Stomach (tissue), 8 donors: ENCODE measurements at regions not wholly inside any gene's neighbourhood (a gene's known extent, or its start where the extent isn't known, plus 50 kb on each side); places are given as distances from the start of the nearest gene placed in this dataset.

Source experiments
- DNase-seq, 2 donors: peaks; one replicate each; pipeline versions ENCODE4 v3.0.0 to v3.0.0-alpha.2; 2013 to 2019
- H3K27ac ChIP-seq, 5 donors: fragments of 200-600 bp in 4 of 5; sonication (generic) in 4 of 5; one replicate each; pipeline ENCODE4 v1.5.1; 2013 to 2019; ENCODE audit warnings: mild to moderate bottlenecking in 1 of 5, moderate library complexity in 1 of 5
- H3K27me3 ChIP-seq, 3 donors: fragments of 200-600 bp; sonication (generic); one replicate each; pipeline ENCODE4 v1.5.1; 2017 to 2019; ENCODE audit warnings: mixed run types in 1 of 3
- H3K36me3 ChIP-seq, 4 donors: fragments of 200-600 bp; sonication (generic); 1 replicate in 3 of 4; 2 replicates in 1 of 4; pipeline ENCODE4 v1.5.1; 2016 to 2019
- H3K4me1 ChIP-seq, 4 donors: fragments of 200-600 bp; sonication (generic); one replicate each; pipeline ENCODE4 v1.5.1; 2016 to 2019
- H3K4me3 ChIP-seq, 4 donors: fragments of 200-600 bp; sonication (generic) in 3 of 4; one replicate each; pipeline ENCODE4 v1.5.1; 2016 to 2019; ENCODE audit warnings: mild to moderate bottlenecking in 1 of 4
- H3K9me3 ChIP-seq, 4 donors: fragments of 200-600 bp; sonication (generic); one replicate each; pipeline ENCODE4 v1.5.1; 2016 to 2019
- EP300 ChIP-seq: sonication (generic); formaldehyde crosslinking; IDR thresholded peaks from one replicate; pipeline ENCODE4 v1.6.1; 2017; ENCODE audit warnings: antibody characterized with exemption
- POLR2A ChIP-seq, 4 donors: fragments of 450-650 bp; IDR thresholded peaks; one replicate each; pipeline ENCODE4 v1.6.1; 2016; ENCODE audit warnings: antibody characterized with exemption in 4 of 4, control low read depth in 2 of 4, mild to moderate bottlenecking in 1 of 4, moderate library complexity in 1 of 4
- POLR2AphosphoS5 ChIP-seq, 3 donors: sonication (generic); formaldehyde crosslinking; IDR thresholded peaks; one replicate each; pipeline ENCODE4 v1.6.1; 2016; ENCODE audit warnings: antibody characterized with exemption in 3 of 3
- WGBS, 5 donors: extraction: QIAGEN DNeasy Blood & Tissue Kit in 3 of 5; methylation state at CpG; one replicate each; pipeline versions ENCODE4 v1.1.5 to v1.1.7; 2013 to 2018; 5-methylcytosine and 5-hydroxymethylcytosine counted together
- intact Hi-C: fragments of 100-400 bp; cut with DNase I; formaldehyde crosslinking; loops from one replicate; pipeline ENCODE4 v1.15.1; 2023; ENCODE audit warnings: low total_unique reads
- TF ChIP-seq, protein P1 (sequence below), 7 experiments: fragments of 450-650 bp in 4 of 7; fragments of 200-600 bp in 3 of 7; sonication (generic) in 3 of 7; IDR thresholded peaks; one replicate each; pipeline ENCODE4 v1.5.1; 2016 to 2019; ENCODE audit warnings: antibody characterized with exemption in 7 of 7, control low read depth in 2 of 7, mild to moderate bottlenecking in 1 of 7
- donor health status: healthy with polysubstance abuse.
- donor health status: Bipolar disorder and iron deficiency.
- donor health status: healthy.

DNA sequence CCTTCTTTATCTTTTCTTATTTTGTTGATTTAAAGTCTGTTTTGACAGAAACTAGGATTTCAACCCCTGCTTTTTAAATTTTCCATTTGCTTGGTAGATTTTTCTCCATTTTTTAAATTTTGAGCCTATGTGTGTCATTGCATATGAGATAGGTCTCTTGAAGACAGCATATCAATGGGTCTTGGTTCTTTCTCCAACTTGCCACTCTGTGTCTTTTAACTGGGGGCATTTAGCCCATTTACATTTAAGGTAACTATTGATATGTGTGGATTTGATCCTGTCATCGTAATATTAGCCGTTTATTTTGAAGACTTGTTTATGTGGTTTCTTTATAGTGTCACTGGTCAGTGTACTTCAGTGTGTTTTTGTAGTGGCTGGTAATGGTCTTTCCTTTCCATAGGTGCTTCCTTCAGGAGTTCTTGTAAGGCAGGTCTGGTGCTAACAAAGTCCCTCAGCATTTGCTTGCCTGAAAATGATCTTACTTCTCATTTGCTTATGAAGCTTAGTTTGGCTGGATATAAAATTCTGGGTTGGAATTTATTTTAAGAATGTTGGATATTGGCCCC is 223.9 kb downstream of the USP25 start:
- no peak for DNase-seq
- H3K4me3 ChIP-seq, result no peak overlapping the region
- TF ChIP-seq POLR2AphosphoS5 (IDR thresholded peaks at IDR 0.05), result no peak
- TF ChIP-seq, protein P1, sequence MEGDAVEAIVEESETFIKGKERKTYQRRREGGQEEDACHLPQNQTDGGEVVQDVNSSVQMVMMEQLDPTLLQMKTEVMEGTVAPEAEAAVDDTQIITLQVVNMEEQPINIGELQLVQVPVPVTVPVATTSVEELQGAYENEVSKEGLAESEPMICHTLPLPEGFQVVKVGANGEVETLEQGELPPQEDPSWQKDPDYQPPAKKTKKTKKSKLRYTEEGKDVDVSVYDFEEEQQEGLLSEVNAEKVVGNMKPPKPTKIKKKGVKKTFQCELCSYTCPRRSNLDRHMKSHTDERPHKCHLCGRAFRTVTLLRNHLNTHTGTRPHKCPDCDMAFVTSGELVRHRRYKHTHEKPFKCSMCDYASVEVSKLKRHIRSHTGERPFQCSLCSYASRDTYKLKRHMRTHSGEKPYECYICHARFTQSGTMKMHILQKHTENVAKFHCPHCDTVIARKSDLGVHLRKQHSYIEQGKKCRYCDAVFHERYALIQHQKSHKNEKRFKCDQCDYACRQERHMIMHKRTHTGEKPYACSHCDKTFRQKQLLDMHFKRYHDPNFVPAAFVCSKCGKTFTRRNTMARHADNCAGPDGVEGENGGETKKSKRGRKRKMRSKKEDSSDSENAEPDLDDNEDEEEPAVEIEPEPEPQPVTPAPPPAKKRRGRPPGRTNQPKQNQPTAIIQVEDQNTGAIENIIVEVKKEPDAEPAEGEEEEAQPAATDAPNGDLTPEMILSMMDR (IDR thresholded peaks at IDR 0.05), result no peak
- TF ChIP-seq EP300, result no peak
- TF ChIP-seq POLR2A (IDR thresholded peaks at IDR 0.05), result no peak
- no peaks in the 10 kb centered on the region for H3K4me1 ChIP-seq
- H3K27ac ChIP-seq, result no peak overlapping the region
- H3K9me3 ChIP-seq, result peaks cover 6 to 45% (median 33%) of the 10 kb centered on the region in 4 donors
- intact Hi-C loops, result no loop called here
- no peaks in the 10 kb centered on the region for H3K36me3 ChIP-seq
- H3K27me3 ChIP-seq, result no peaks in the 10 kb centered on the region
- 96 to 100% (median 100%) methylated on average over 2 of the region's 2 CpGs for WGBS, 5 donors

GRCh38 chr21:15964236-15964855 is 234.6 kb downstream of the USP25 start:
- Histone ChIP-seq H3K4me1 (no peaks in the 10 kb centered on the region), H3K36me3 (no peaks in the 10 kb centered on the region), H3K4me3 (no peak overlapping the region), H3K27ac (no peak overlapping the region), H3K27me3 (no peaks in the 10 kb centered on the region), H3K9me3 (no peaks in the 10 kb centered on the region)
- intact Hi-C loops, result no loop called here
- DNase-seq, result no peak
- TF ChIP-seq POLR2A (IDR thresholded peaks at IDR 0.05) (no peak), EP300 (no peak), POLR2AphosphoS5 (IDR thresholded peaks at IDR 0.05) (no peak)
- TF ChIP-seq, protein P1 (IDR thresholded peaks at IDR 0.05), result no peak
- WGBS, 5 donors, result 64 to 87% (median 85%) methylated on average over 5 of the region's 5 CpGs

GRCh38 chr21:15966231-15966630 is 236.4 kb downstream of the USP25 start:
- no peaks in the 10 kb centered on the region for H3K4me1 ChIP-seq
- intact Hi-C loops, result no loop called here
- no peak for TF ChIP-seq POLR2A (IDR thresholded peaks at IDR 0.05)
- TF ChIP-seq POLR2AphosphoS5 (IDR thresholded peaks at IDR 0.05), result no peak
- TF ChIP-seq, protein P1 (IDR thresholded peaks at IDR 0.05), result no peak
- no peak for TF ChIP-seq EP300
- no peak overlapping the region for H3K4me3 ChIP-seq
- 70 to 89% (median 77%) methylated on average over 2 of the region's 2 CpGs for WGBS, 5 donors
- no peaks in the 10 kb centered on the region for H3K27me3 ChIP-seq
- H3K36me3 ChIP-seq, result no peaks in the 10 kb centered on the region
- H3K27ac ChIP-seq, result no peak overlapping the region
- H3K9me3 ChIP-seq, result no peaks in the 10 kb centered on the region
- no peak for DNase-seq

- Histone ChIP-seq H3K27me3 (no peaks in the 10 kb centered on the region), H3K9me3 (no peaks in the 10 kb centered on the region), H3K4me1 (no peaks in the 10 kb centered on the region), H3K27ac (no peak overlapping the region), H3K4me3 (no peak overlapping the region), H3K36me3 (no peaks in the 10 kb centered on the region)
- WGBS, 5 donors, result 86 to 95% (median 93%) methylated on average over 1 of the region's 1 CpG
- intact Hi-C loops, result no loop called here
- no peak for TF ChIP-seq POLR2AphosphoS5 (IDR thresholded peaks at IDR 0.05)
- no peak for TF ChIP-seq EP300
- TF ChIP-seq POLR2A (IDR thresholded peaks at IDR 0.05), result no peak
- TF ChIP-seq, protein P1 (IDR thresholded peaks at IDR 0.05), result no peak
- DNase-seq, result no peak
Observed at GRCh38 chr21:15966651-15967050, 236.9 kb downstream of the USP25 start.
